ENCODE measurements at regions not wholly inside any gene's neighbourhood (a gene's known extent, or its start where the extent isn't known, plus 50 kb on each side); places are given as distances from the start of the nearest gene placed in this dataset.

- TF ChIP-seq EZH2 (IDR thresholded peaks at IDR 0.05; ENCODE audit: low read depth, unreplicated experiment) (no peak), NANOG (IDR thresholded peaks at IDR 0.05; ENCODE audit: borderline replicate concordance) (no peak), EZH2phosphoT487 (IDR thresholded peaks at IDR 0.05; ENCODE audit: unreplicated experiment) (no peak), REST (IDR thresholded peaks at IDR 0.05; ENCODE audit: unreplicated experiment) (no peak), CREB1 (CRISPR knock-in tag; IDR thresholded peaks at IDR 0.05; ENCODE audit: low read depth) (no peak)
Observed at GRCh38 chr17:53004902-53005301, 817.8 kb upstream of the KIF2B start (continued).

GRCh38 chr17:52995881-52996280 is 826.8 kb upstream of the KIF2B start:
- no peak for ATAC-seq
- no peak overlapping the region for H2AFZ ChIP-seq
- H3K36me3 Mint-ChIP-seq (ENCODE audit: low read depth) = peaks cover 2% of the 10 kb centered on the region; the same call in 1 of the 3 replicates
- TF ChIP-seq EZH2 (IDR thresholded peaks at IDR 0.05; ENCODE audit: low read depth, unreplicated experiment) (no peak), NANOG (IDR thresholded peaks at IDR 0.05; ENCODE audit: borderline replicate concordance) (no peak), EZH2phosphoT487 (IDR thresholded peaks at IDR 0.05; ENCODE audit: unreplicated experiment) (no peak), ZNF462 (CRISPR knock-in tag; IDR thresholded peaks at IDR 0.05) (no peak), REST (IDR thresholded peaks at IDR 0.05; ENCODE audit: unreplicated experiment) (no peak), ETS1 (IDR thresholded peaks at IDR 0.05) (no peak), ZNF331 (CRISPR knock-in tag; IDR thresholded peaks at IDR 0.05; ENCODE audit: low read depth) (no peak), ZNF114 (CRISPR knock-in tag; IDR thresholded peaks at IDR 0.05) (no peak), JUNB (IDR thresholded peaks at IDR 0.05; ENCODE audit: unreplicated experiment) (no peak), CREB1 (CRISPR knock-in tag; IDR thresholded peaks at IDR 0.05; ENCODE audit: low read depth) (no peak)

More at GRCh38 chr17:52995881-52996280, 826.8 kb upstream of the KIF2B start:
- no peaks in the 10 kb centered on the region for H4K20me1 ChIP-seq (replicated peaks; ENCODE audit: insufficient read depth)
- H3K27me3 ChIP-seq (ENCODE audit: insufficient read depth) = no peaks in the 10 kb centered on the region
- H3K79me2 ChIP-seq (replicated peaks; ENCODE audit: insufficient read depth) = no peaks in the 10 kb centered on the region
- H3K4me1 ChIP-seq (ENCODE audit: insufficient read depth) = no peaks in the 10 kb centered on the region
- H3K4me2 ChIP-seq = no peak overlapping the region
- peaks cover 8% of the 10 kb centered on the region; the same call in 1 of the 2 replicates for H3K9me2 ChIP-seq (ENCODE audit: insufficient read depth)
- H3F3A ChIP-seq (replicated peaks; ENCODE audit: low read depth) = no peaks in the 10 kb centered on the region
- peaks cover 6% of the 10 kb centered on the region; the same call in 2 of the 3 replicates for H3K4me1 Mint-ChIP-seq
- no peak overlapping the region for H3K27ac Mint-ChIP-seq
- DNase-seq (ENCODE audit: low spot score) = no peak
- no peaks in the 10 kb centered on the region; the same call in 2 of the 3 replicates for H3K9me3 Mint-ChIP-seq
- no peaks in the 10 kb centered on the region for H3K36me3 ChIP-seq (ENCODE audit: insufficient read depth)
- H3K27me3 Mint-ChIP-seq (ENCODE audit: insufficient read depth, low read depth, poor library complexity) = peaks cover 1% of the 10 kb centered on the region
- H3K4me3 Mint-ChIP-seq = no peak overlapping the region
- no peak overlapping the region for H3K4me3 ChIP-seq
- H3K27ac ChIP-seq (ENCODE audit: low read depth) = no peak overlapping the region

Measured in GM23338 (cell line).